Endodermal cell (in vitro differentiated cells): ENCODE measurements at regions not wholly inside any gene's neighbourhood (a gene's known extent, or its start where the extent isn't known, plus 50 kb on each side); places are given as distances from the start of the nearest gene placed in this dataset.

Experiments
- DNase-seq: peaks from one replicate; pipeline ENCODE4 v3.0.0-alpha.2; 2017
- H3K27ac ChIP-seq: 2 replicates; pipeline ENCODE4 v1.5.1; 2013; ENCODE audit warnings: mild to moderate bottlenecking, low read depth, low read length, moderate library complexity
- H3K27me3 ChIP-seq: 2 replicates; pipeline ENCODE4 v1.6.1; 2013; ENCODE audit warnings: mild to moderate bottlenecking, low read length, moderate library complexity; ENCODE audit not compliant: insufficient read depth, control insufficient read depth, poor library complexity, severe bottlenecking
- H3K36me3 ChIP-seq: 2 replicates; pipeline ENCODE4 v1.7.0; 2013; ENCODE audit warnings: mild to moderate bottlenecking, low read length, moderate library complexity; ENCODE audit not compliant: control insufficient read depth, insufficient read depth
- H3K4me1 ChIP-seq: one replicate; pipeline ENCODE4 v1.7.0; 2013; ENCODE audit warnings: low read length; ENCODE audit not compliant: control insufficient read depth, insufficient read depth
- H3K4me3 ChIP-seq: 2 replicates; pipeline ENCODE4 v1.5.1; 2013; ENCODE audit warnings: mild to moderate bottlenecking, low read length, moderate library complexity
- H3K9ac ChIP-seq: 2 replicates; pipeline ENCODE4 v1.6.1; 2013; ENCODE audit warnings: mild to moderate bottlenecking, low read length, moderate library complexity; ENCODE audit not compliant: poor library complexity, severe bottlenecking; ENCODE audit errors: extremely low read depth
- H3K9me3 ChIP-seq: 2 replicates; pipeline ENCODE4 v1.6.1; 2013; ENCODE audit warnings: mild to moderate bottlenecking, low read length, moderate library complexity; ENCODE audit not compliant: control insufficient read depth
- H3K27ac Mint-ChIP-seq: 2 replicates; pipeline ENCODE4 v1.8.0; 2020; ENCODE audit warnings: mixed read lengths
- H3K27me3 Mint-ChIP-seq: 2 replicates; pipeline ENCODE4 v1.8.0; 2021; ENCODE audit warnings: mild to moderate bottlenecking, mixed read lengths; ENCODE audit not compliant: insufficient read depth
- H3K36me3 Mint-ChIP-seq: 2 replicates; pipeline ENCODE4 v1.8.0; 2020; ENCODE audit warnings: low read depth, mixed read lengths
- H3K4me1 Mint-ChIP-seq: 2 replicates; pipeline ENCODE4 v1.8.0; 2020; ENCODE audit warnings: mixed read lengths
- H3K4me3 Mint-ChIP-seq: 2 replicates; pipeline ENCODE4 v1.8.0; 2020; ENCODE audit warnings: mild to moderate bottlenecking, moderate library complexity, mixed read lengths
- H3K9me3 Mint-ChIP-seq: 2 replicates; pipeline ENCODE4 v1.8.0; 2020; ENCODE audit warnings: mild to moderate bottlenecking, mixed read lengths
- WGBS, 2 experiments: methylation state at CpG; one replicate each; pipeline versions ENCODE4 v1.1.5 to v1.1.7; 2013; ENCODE audit warnings: missing lambda C conversion rate in 2 of 2, mixed read lengths in 1 of 2; ENCODE audit not compliant: insufficient coverage in 1 of 2, insufficient read length in 1 of 2; 5-methylcytosine and 5-hydroxymethylcytosine counted together
- TF ChIP-seq, protein P1 (sequence below): fragments of 200-600 bp; sonication (generic); conservative IDR thresholded peaks from 2 replicates; pipeline ENCODE4 v1.5.0; 2021; ENCODE audit warnings: antibody characterized with exemption, mild to moderate bottlenecking

GRCh38 chr9:26675035-26675434 is 217.6 kb downstream of the CAAP1 start:
- no peak overlapping the region for H3K4me3 Mint-ChIP-seq
- WGBS, 2 experiments = 90 to 100% methylated on average over 2 to 3 of the region's 3 CpGs
- no peak overlapping the region for H3K4me3 ChIP-seq
- no peak overlapping the region for H3K27ac Mint-ChIP-seq
- H3K9ac ChIP-seq = no peak overlapping the region
- H3K9me3 Mint-ChIP-seq = no peaks in the 10 kb centered on the region
- H3K27me3 ChIP-seq = no peaks in the 10 kb centered on the region
- no peak overlapping the region for H3K27ac ChIP-seq
- H3K4me1 Mint-ChIP-seq = peaks cover 38% of the 10 kb centered on the region
- H3K27me3 Mint-ChIP-seq = peaks cover 9% of the 10 kb centered on the region
- H3K9me3 ChIP-seq = no peaks in the 10 kb centered on the region
- TF ChIP-seq, protein P1, sequence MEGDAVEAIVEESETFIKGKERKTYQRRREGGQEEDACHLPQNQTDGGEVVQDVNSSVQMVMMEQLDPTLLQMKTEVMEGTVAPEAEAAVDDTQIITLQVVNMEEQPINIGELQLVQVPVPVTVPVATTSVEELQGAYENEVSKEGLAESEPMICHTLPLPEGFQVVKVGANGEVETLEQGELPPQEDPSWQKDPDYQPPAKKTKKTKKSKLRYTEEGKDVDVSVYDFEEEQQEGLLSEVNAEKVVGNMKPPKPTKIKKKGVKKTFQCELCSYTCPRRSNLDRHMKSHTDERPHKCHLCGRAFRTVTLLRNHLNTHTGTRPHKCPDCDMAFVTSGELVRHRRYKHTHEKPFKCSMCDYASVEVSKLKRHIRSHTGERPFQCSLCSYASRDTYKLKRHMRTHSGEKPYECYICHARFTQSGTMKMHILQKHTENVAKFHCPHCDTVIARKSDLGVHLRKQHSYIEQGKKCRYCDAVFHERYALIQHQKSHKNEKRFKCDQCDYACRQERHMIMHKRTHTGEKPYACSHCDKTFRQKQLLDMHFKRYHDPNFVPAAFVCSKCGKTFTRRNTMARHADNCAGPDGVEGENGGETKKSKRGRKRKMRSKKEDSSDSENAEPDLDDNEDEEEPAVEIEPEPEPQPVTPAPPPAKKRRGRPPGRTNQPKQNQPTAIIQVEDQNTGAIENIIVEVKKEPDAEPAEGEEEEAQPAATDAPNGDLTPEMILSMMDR = no peak
- no peaks in the 10 kb centered on the region for H3K36me3 Mint-ChIP-seq
- H3K4me1 ChIP-seq = peaks cover 12% of the 10 kb centered on the region
- DNase-seq = no peak
- H3K36me3 ChIP-seq = no peaks in the 10 kb centered on the region

DNA sequence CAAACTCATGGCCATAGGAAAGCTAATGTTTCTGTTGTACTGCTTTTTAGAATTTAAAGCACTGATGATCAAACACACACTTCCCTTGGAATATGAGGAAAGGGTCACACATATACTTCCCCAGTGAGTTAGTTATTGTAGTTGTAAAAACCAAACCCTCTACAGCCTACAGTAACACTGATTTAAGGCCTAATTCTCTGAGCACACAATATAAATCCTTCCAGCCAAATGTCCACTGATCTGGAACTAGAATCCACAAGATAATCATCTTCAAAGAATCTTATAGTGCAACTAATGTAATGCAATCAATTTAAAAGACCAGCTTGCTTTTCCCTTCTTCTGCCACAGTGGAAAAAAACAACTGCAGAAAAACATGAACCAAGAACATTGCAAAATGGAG is 219.3 kb downstream of the CAAP1 start:
- H3K4me3 Mint-ChIP-seq = no peak overlapping the region
- Histone ChIP-seq H3K9ac (no peak overlapping the region), H3K27me3 (no peaks in the 10 kb centered on the region), H3K4me1 (peaks cover 18% of the 10 kb centered on the region), H3K36me3 (no peaks in the 10 kb centered on the region), H3K4me3 (no peak overlapping the region), H3K27ac (no peak overlapping the region), H3K9me3 (no peaks in the 10 kb centered on the region)
- no peak for DNase-seq
- H3K36me3 Mint-ChIP-seq = no peaks in the 10 kb centered on the region
- peaks cover 41% of the 10 kb centered on the region for H3K4me1 Mint-ChIP-seq
- no peak overlapping the region for H3K27ac Mint-ChIP-seq
- peaks cover 9% of the 10 kb centered on the region for H3K27me3 Mint-ChIP-seq
- no peaks in the 10 kb centered on the region for H3K9me3 Mint-ChIP-seq
- TF ChIP-seq, protein P1 = no peak

DNA sequence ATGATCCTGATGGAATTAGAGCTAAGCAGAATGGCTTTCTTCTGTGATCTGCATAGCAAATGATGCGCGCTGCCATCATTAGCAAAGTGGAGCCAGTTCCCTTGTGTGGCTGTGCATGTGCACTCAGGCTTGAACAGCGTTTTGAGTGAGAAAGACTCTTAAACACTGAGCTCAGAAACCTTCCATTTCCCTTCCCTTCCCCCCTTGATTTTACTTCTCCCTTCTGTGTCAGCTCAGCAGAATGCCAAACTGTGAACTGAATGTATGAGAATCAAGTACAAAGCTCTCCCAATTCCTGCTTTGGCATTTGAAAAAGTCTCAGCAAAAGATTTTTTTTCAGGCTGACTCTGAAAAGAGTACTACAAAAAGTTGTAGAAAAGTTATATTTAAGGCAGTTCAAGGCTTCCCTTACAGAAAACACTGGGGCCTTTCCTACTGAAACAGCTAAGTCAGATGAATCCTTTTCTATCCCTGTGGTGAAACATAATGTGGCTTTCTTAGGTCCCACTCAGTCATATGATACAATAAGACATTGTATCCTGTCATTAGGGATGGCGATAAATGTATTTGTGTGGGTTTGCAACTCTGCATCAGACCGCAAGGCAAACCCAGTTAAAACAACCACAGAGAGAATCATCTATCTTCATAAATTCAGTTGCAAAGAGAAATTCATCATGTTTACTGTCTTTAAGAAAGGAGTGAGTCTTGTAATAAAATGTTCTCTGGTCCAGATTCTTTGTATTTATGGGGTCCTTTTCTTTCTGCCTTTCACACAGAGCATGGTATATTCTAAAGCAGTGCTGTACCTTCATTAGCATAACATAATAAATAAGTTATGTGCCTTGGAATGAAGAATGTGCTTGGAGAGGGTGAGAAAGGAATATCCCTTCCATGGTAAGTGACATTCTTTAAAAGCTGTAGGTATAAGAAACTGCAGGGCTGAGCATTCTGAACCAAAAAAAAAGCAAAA is 222.6 kb downstream of the CAAP1 start:
- no peaks in the 10 kb centered on the region for H3K36me3 Mint-ChIP-seq
- Histone ChIP-seq H3K9ac (no peak overlapping the region), H3K27me3 (no peaks in the 10 kb centered on the region), H3K9me3 (no peaks in the 10 kb centered on the region), H3K36me3 (no peaks in the 10 kb centered on the region), H3K4me3 (no peak overlapping the region), H3K27ac (peak overlapping the region; percentile 72), H3K4me1 (peaks cover 18% of the 10 kb centered on the region)
- H3K9me3 Mint-ChIP-seq = peaks cover 2% of the 10 kb centered on the region
- H3K4me3 Mint-ChIP-seq = no peak overlapping the region
- H3K27ac Mint-ChIP-seq = no peak overlapping the region
- peaks cover 6% of the 10 kb centered on the region for H3K27me3 Mint-ChIP-seq
- DNase-seq = no peak
- 82 to 100% methylated on average over 2 to 4 of the region's 5 CpGs for WGBS, 2 experiments
- TF ChIP-seq, protein P1 = no peak
- peaks cover 32% of the 10 kb centered on the region for H3K4me1 Mint-ChIP-seq
